ENCODE measurements at regions not wholly inside any gene's neighbourhood (a gene's known extent, or its start where the extent isn't known, plus 50 kb on each side); places are given as distances from the start of the nearest gene placed in this dataset.

DNA sequence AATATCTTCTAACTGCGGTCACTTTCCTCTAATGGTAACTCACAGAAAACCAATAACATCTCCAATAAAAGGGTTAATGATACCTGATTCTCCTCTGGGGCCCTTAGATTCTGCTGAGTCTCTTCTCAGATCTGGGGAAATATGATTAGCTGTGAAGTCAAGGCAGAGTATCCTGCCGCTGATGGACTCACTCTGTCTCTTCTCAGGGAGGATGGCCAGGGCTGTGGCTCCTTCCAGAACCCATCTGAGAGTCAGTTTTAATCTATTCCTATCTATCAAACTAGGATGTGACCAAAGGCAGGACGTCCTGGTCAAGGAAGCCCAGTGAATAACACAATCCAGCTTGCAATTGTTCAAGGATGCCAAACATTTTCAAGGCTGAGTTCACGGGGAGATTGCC lies 109.8 kb downstream of the SLC10A2 start:
- no peaks in the 10 kb centered on the region for H3F3A ChIP-seq (ENCODE audit: insufficient read depth, low read length, poor library complexity, severe bottlenecking)
- TF ChIP-seq, protein P1, sequence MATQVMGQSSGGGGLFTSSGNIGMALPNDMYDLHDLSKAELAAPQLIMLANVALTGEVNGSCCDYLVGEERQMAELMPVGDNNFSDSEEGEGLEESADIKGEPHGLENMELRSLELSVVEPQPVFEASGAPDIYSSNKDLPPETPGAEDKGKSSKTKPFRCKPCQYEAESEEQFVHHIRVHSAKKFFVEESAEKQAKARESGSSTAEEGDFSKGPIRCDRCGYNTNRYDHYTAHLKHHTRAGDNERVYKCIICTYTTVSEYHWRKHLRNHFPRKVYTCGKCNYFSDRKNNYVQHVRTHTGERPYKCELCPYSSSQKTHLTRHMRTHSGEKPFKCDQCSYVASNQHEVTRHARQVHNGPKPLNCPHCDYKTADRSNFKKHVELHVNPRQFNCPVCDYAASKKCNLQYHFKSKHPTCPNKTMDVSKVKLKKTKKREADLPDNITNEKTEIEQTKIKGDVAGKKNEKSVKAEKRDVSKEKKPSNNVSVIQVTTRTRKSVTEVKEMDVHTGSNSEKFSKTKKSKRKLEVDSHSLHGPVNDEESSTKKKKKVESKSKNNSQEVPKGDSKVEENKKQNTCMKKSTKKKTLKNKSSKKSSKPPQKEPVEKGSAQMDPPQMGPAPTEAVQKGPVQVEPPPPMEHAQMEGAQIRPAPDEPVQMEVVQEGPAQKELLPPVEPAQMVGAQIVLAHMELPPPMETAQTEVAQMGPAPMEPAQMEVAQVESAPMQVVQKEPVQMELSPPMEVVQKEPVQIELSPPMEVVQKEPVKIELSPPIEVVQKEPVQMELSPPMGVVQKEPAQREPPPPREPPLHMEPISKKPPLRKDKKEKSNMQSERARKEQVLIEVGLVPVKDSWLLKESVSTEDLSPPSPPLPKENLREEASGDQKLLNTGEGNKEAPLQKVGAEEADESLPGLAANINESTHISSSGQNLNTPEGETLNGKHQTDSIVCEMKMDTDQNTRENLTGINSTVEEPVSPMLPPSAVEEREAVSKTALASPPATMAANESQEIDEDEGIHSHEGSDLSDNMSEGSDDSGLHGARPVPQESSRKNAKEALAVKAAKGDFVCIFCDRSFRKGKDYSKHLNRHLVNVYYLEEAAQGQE (IDR thresholded peaks at IDR 0.05; ENCODE audit: borderline replicate concordance): no peak
- TF ChIP-seq EP300 (conservative IDR thresholded peaks at IDR 0.05; ENCODE audit: poor library complexity, severe bottlenecking): no peak
- TF ChIP-seq EZH2 (IDR thresholded peaks at IDR 0.05; ENCODE audit: borderline replicate concordance, insufficient read depth, low read length, poor library complexity, severe bottlenecking): no peak
- no peak for TF ChIP-seq RAD21 (conservative IDR thresholded peaks at IDR 0.05)
- TF ChIP-seq SMC3 (conservative IDR thresholded peaks at IDR 0.05; ENCODE audit: poor library complexity): no peak
- no peak for TF ChIP-seq MXI1 (conservative IDR thresholded peaks at IDR 0.05; ENCODE audit: poor library complexity, severe bottlenecking)
- TF ChIP-seq POLR2AphosphoS5 (IDR thresholded peaks at IDR 0.05): no peak
- TF ChIP-seq, protein P2, sequence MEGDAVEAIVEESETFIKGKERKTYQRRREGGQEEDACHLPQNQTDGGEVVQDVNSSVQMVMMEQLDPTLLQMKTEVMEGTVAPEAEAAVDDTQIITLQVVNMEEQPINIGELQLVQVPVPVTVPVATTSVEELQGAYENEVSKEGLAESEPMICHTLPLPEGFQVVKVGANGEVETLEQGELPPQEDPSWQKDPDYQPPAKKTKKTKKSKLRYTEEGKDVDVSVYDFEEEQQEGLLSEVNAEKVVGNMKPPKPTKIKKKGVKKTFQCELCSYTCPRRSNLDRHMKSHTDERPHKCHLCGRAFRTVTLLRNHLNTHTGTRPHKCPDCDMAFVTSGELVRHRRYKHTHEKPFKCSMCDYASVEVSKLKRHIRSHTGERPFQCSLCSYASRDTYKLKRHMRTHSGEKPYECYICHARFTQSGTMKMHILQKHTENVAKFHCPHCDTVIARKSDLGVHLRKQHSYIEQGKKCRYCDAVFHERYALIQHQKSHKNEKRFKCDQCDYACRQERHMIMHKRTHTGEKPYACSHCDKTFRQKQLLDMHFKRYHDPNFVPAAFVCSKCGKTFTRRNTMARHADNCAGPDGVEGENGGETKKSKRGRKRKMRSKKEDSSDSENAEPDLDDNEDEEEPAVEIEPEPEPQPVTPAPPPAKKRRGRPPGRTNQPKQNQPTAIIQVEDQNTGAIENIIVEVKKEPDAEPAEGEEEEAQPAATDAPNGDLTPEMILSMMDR (IDR thresholded peaks at IDR 0.05; ENCODE audit: poor library complexity, severe bottlenecking): no peak
- TF ChIP-seq TAF1 (IDR thresholded peaks at IDR 0.05; ENCODE audit: low read depth): no peak
- no peak overlapping the region for H3K9ac ChIP-seq (ENCODE audit: low read length)
- no peaks in the 10 kb centered on the region for H3K36me3 ChIP-seq (ENCODE audit: insufficient read depth, low read length)
- no peak overlapping the region for H3K4me3 ChIP-seq (ENCODE audit: low read length)
- H3K27me3 ChIP-seq (ENCODE audit: insufficient read depth, low read depth, low read length): no peaks in the 10 kb centered on the region
- H2AFZ ChIP-seq (ENCODE audit: low read depth, low read length): no peak overlapping the region
- H3K79me2 ChIP-seq (replicated peaks; ENCODE audit: insufficient read depth, low read length): no peaks in the 10 kb centered on the region
- H4K20me1 ChIP-seq (ENCODE audit: insufficient read depth): no peaks in the 10 kb centered on the region
- H3K9me3 ChIP-seq (ENCODE audit: low read length): no peaks in the 10 kb centered on the region
- H3K9me2 ChIP-seq (ENCODE audit: insufficient read depth, low read length): no peaks in the 10 kb centered on the region
- no peak overlapping the region for H3K27ac ChIP-seq (ENCODE audit: low read length)
- no peak overlapping the region for H3K4me2 ChIP-seq (ENCODE audit: low read length)

- Histone ChIP-seq H4K20me1 (ENCODE audit: insufficient read depth) (no peaks in the 10 kb centered on the region), H3K4me3 (ENCODE audit: low read length) (no peak overlapping the region), H3K36me3 (ENCODE audit: insufficient read depth, low read length) (no peaks in the 10 kb centered on the region), H3K4me2 (ENCODE audit: low read length) (no peak overlapping the region), H2AFZ (ENCODE audit: low read depth, low read length) (no peak overlapping the region), H3K27me3 (ENCODE audit: insufficient read depth, low read depth, low read length) (no peaks in the 10 kb centered on the region), H3K27ac (ENCODE audit: low read length) (no peak overlapping the region), H3K9me2 (ENCODE audit: insufficient read depth, low read length) (no peaks in the 10 kb centered on the region), H3K9me3 (ENCODE audit: low read length) (no peaks in the 10 kb centered on the region), H3K79me2 (replicated peaks; ENCODE audit: insufficient read depth, low read length) (no peaks in the 10 kb centered on the region), H3F3A (ENCODE audit: insufficient read depth, low read length, poor library complexity, severe bottlenecking) (no peaks in the 10 kb centered on the region), H3K9ac (ENCODE audit: low read length) (no peak overlapping the region)
- TF ChIP-seq, protein P2 (IDR thresholded peaks at IDR 0.05; ENCODE audit: poor library complexity, severe bottlenecking): no peak
- no peak for TF ChIP-seq EP300 (conservative IDR thresholded peaks at IDR 0.05; ENCODE audit: poor library complexity, severe bottlenecking)
- TF ChIP-seq EZH2 (IDR thresholded peaks at IDR 0.05; ENCODE audit: borderline replicate concordance, insufficient read depth, low read length, poor library complexity, severe bottlenecking): no peak
- TF ChIP-seq POLR2AphosphoS5 (IDR thresholded peaks at IDR 0.05): no peak
- no peak for TF ChIP-seq MXI1 (conservative IDR thresholded peaks at IDR 0.05; ENCODE audit: poor library complexity, severe bottlenecking)
- no peak for TF ChIP-seq TAF1 (IDR thresholded peaks at IDR 0.05; ENCODE audit: low read depth)
- no peak for TF ChIP-seq RAD21 (conservative IDR thresholded peaks at IDR 0.05)
- no peak for TF ChIP-seq SMC3 (conservative IDR thresholded peaks at IDR 0.05; ENCODE audit: poor library complexity)
- TF ChIP-seq, protein P1 (IDR thresholded peaks at IDR 0.05; ENCODE audit: borderline replicate concordance): no peak
Measured at GRCh38 chr13:102954350-102954749, 108.5 kb downstream of the ERCC5 start.
